ENCODE measurements at regions not wholly inside any gene's neighbourhood (a gene's known extent, or its start where the extent isn't known, plus 50 kb on each side); places are given as distances from the start of the nearest gene placed in this dataset.

GRCh38 chr11:32323814-32324130 is 111.6 kb downstream of the WT1 start:
- intact Hi-C loops (cut with micrococcal nuclease) = no loop called here
- H3K9me3 ChIP-seq (replicated peaks in 1 of 2; ENCODE audit: control insufficient read depth in 1 of 2, insufficient read depth in 1 of 2, low read length in 2 of 2) = no peaks in the 10 kb centered on the region
- Mint-ChIP-seq H3K9me3 (peaks cover 0 to 6% (median 0%) of the 10 kb centered on the region in 7 donors), H3K4me1 (no peaks in the 10 kb centered on the region), H3K27me3 (ENCODE audit: low read depth in 3 of 3) (peaks cover 4 to 9% (median 4%) of the 10 kb centered on the region in 3 donors), H3K36me3 (no peaks in the 10 kb centered on the region), H3K27ac (no peak overlapping the region), H3K4me3 (no peak overlapping the region)
- no peak overlapping the region for H3K4me3 ChIP-seq (replicated peaks in 1 of 3; ENCODE audit: low read depth in 2 of 3, low read length in 3 of 3)
- H3K9ac ChIP-seq (ENCODE audit: insufficient read depth, low read length, poor library complexity, severe bottlenecking) = no peak overlapping the region
- H3K79me2 ChIP-seq (ENCODE audit: insufficient read depth, low read length) = no peaks in the 10 kb centered on the region
- H3K4me2 ChIP-seq (replicated peaks; ENCODE audit: extremely low read depth, low read length, poor library complexity, severe bottlenecking) = no peak overlapping the region
- TF ChIP-seq CTCF (IDR thresholded peaks at IDR 0.05) = peak; percentile 65
- peaks cover 0 to 3% of the 10 kb centered on the region in 2 donors for H3K27me3 ChIP-seq (ENCODE audit: control insufficient read depth in 2 of 2, insufficient read depth in 2 of 2, low read length in 2 of 2)
- DNase-seq = no peak
- H3K36me3 ChIP-seq (replicated peaks in 1 of 2; ENCODE audit: control insufficient read depth in 1 of 2, insufficient read depth in 2 of 2, low read length in 2 of 2) = no peaks in the 10 kb centered on the region
- H2AFZ ChIP-seq (ENCODE audit: insufficient read depth, low read depth, low read length, poor library complexity, severe bottlenecking) = no peak overlapping the region
- H3K27ac ChIP-seq (ENCODE audit: low read depth in 1 of 2, low read length in 2 of 2) = no peak overlapping the region
- WGBS (ENCODE audit: insufficient coverage) = no CpG with 5 or more reads among the region's 3 CpGs
- no peaks in the 10 kb centered on the region for H3K4me1 ChIP-seq (ENCODE audit: control insufficient read depth in 1 of 2, insufficient read depth in 2 of 2, low read length in 2 of 2)
- H4K20me1 ChIP-seq (ENCODE audit: insufficient read depth, low read length) = no peaks in the 10 kb centered on the region

- no peak overlapping the region for H3K4me2 ChIP-seq (replicated peaks; ENCODE audit: extremely low read depth, low read length, poor library complexity, severe bottlenecking)
- Mint-ChIP-seq H3K36me3 (no peaks in the 10 kb centered on the region), H3K4me3 (no peak overlapping the region), H3K4me1 (no peaks in the 10 kb centered on the region), H3K27me3 (ENCODE audit: low read depth in 3 of 3) (peaks cover 4 to 9% (median 4%) of the 10 kb centered on the region in 3 donors), H3K27ac (no peak overlapping the region), H3K9me3 (peaks cover 0 to 6% (median 0%) of the 10 kb centered on the region in 7 donors)
- H3K36me3 ChIP-seq (replicated peaks in 1 of 2; ENCODE audit: control insufficient read depth in 1 of 2, insufficient read depth in 2 of 2, low read length in 2 of 2) = no peaks in the 10 kb centered on the region
- peaks cover 0 to 3% of the 10 kb centered on the region in 2 donors for H3K27me3 ChIP-seq (ENCODE audit: control insufficient read depth in 2 of 2, insufficient read depth in 2 of 2, low read length in 2 of 2)
- no peak for DNase-seq
- H3K27ac ChIP-seq (ENCODE audit: low read depth in 1 of 2, low read length in 2 of 2) = no peak overlapping the region
- no peaks in the 10 kb centered on the region for H3K79me2 ChIP-seq (ENCODE audit: insufficient read depth, low read length)
- no peak for TF ChIP-seq CTCF (IDR thresholded peaks at IDR 0.05)
- H3K4me3 ChIP-seq (replicated peaks in 1 of 3; ENCODE audit: low read depth in 2 of 3, low read length in 3 of 3) = no peak overlapping the region
- 89% methylated on average over 2 of the region's 3 CpGs for WGBS (ENCODE audit: insufficient coverage)
- H2AFZ ChIP-seq (ENCODE audit: insufficient read depth, low read depth, low read length, poor library complexity, severe bottlenecking) = no peak overlapping the region
- intact Hi-C loops (cut with micrococcal nuclease) = no loop called here
- no peaks in the 10 kb centered on the region for H3K4me1 ChIP-seq (ENCODE audit: control insufficient read depth in 1 of 2, insufficient read depth in 2 of 2, low read length in 2 of 2)
- H3K9me3 ChIP-seq (replicated peaks in 1 of 2; ENCODE audit: control insufficient read depth in 1 of 2, insufficient read depth in 1 of 2, low read length in 2 of 2) = no peaks in the 10 kb centered on the region
- H4K20me1 ChIP-seq (ENCODE audit: insufficient read depth, low read length) = no peaks in the 10 kb centered on the region
- no peak overlapping the region for H3K9ac ChIP-seq (ENCODE audit: insufficient read depth, low read length, poor library complexity, severe bottlenecking)
Measured at GRCh38 chr11:32325187-32325586, 110.2 kb downstream of the WT1 start.
